SK-N-SH (cell line): ENCODE measurements at regions not wholly inside any gene's neighbourhood (a gene's known extent, or its start where the extent isn't known, plus 50 kb on each side); places are given as distances from the start of the nearest gene placed in this dataset.

Experiments used
- CTCF ChIA-PET: fragments of 300-600, 350-600 bp; formaldehyde crosslinking; extraction: SDS; loops from one replicate; lab custom pipeline; 2021; lab: Yijun Ruan, JAX
- POLR2A ChIA-PET: fragments of 350-600 bp; sonication (Branson Sonifier 250); formaldehyde crosslinking; extraction: SDS; loops from one replicate; lab custom pipeline; 2020; ENCODE audit warnings: antibody characterized with exemption, inconsistent platforms; lab: Yijun Ruan, JAX
- DNase-seq: peaks from one replicate; pipeline ENCODE4 v3.0.0; 2012
- H2AFZ ChIP-seq: fragments of 200-600 bp; sonication (generic); 2 replicates; pipeline ENCODE4 v1.8.1; 2016; ENCODE audit warnings: antibody characterized with exemption, mild to moderate bottlenecking, low read depth
- H3F3A ChIP-seq: fragments of 200-600 bp; sonication (generic); replicated peaks from 2 replicates; pipeline ENCODE3; 2016; ENCODE audit warnings: antibody characterized with exemption, mild to moderate bottlenecking; ENCODE audit not compliant: insufficient read depth
- H3K27ac ChIP-seq, 2 experiments: fragments of 200-500 bp in 1 of 2; fragments of 200-600 bp in 1 of 2; sonication (Bioruptor generic) in 1 of 2; sonication (generic), shearing (Covaris generic) in 1 of 2; 2 replicates each; pipeline versions ENCODE4 v1.5.1 to v1.6.1; 2014 to 2016; ENCODE audit warnings: low read depth in 2 of 2, inconsistent platforms in 1 of 2, low read length in 1 of 2, mild to moderate bottlenecking in 1 of 2, mixed read lengths in 1 of 2
- H3K27me3 ChIP-seq: fragments of 200-600 bp; sonication (generic), shearing (Covaris generic); 2 replicates; pipeline ENCODE4 v1.6.1; 2016; ENCODE audit warnings: mixed run types; ENCODE audit not compliant: insufficient read depth
- H3K36me3 ChIP-seq, 2 experiments: fragments of 200-500 bp in 1 of 2; fragments of 200-600 bp in 1 of 2; sonication (Bioruptor generic) in 1 of 2; sonication (generic) in 1 of 2; replicated peaks in 1 of 2; 2 replicates each; pipeline versions ENCODE3 to v1.5.1; 2014 to 2016; ENCODE audit warnings: low read length in 1 of 2, mild to moderate bottlenecking in 1 of 2; ENCODE audit not compliant: insufficient read depth in 2 of 2, control insufficient read depth in 1 of 2
- H3K4me1 ChIP-seq, 2 experiments: fragments of 200-500 bp in 1 of 2; fragments of 200-600 bp in 1 of 2; sonication (Bioruptor generic) in 1 of 2; sonication (generic), shearing (Covaris generic) in 1 of 2; 2 replicates each; pipeline versions ENCODE4 v1.5.1 to v1.6.1; 2014 to 2016; ENCODE audit warnings: low read depth in 1 of 2, low read length in 1 of 2, mixed run types in 1 of 2; ENCODE audit not compliant: insufficient read depth in 2 of 2, control insufficient read depth in 1 of 2
- H3K4me2 ChIP-seq: fragments of 200-600 bp; sonication (generic), shearing (Covaris generic); 2 replicates; pipeline ENCODE4 v1.6.1; 2017; ENCODE audit warnings: mixed run types
- H3K4me3 ChIP-seq, 2 experiments: fragments of 200-500 bp in 1 of 2; fragments of 200-600 bp in 1 of 2; sonication (Bioruptor generic) in 1 of 2; sonication (generic), shearing (Covaris generic) in 1 of 2; 2 replicates each; pipeline versions ENCODE4 v1.5.1 to v1.8.1; 2014 to 2016; ENCODE audit warnings: low read depth in 2 of 2, inconsistent platforms in 1 of 2, low read length in 1 of 2, mild to moderate bottlenecking in 1 of 2, mixed read lengths in 1 of 2, moderate library complexity in 1 of 2
- H3K79me2 ChIP-seq: fragments of 200-600 bp; sonication (generic); 2 replicates; pipeline ENCODE4 v1.8.1; 2017; ENCODE audit warnings: mild to moderate bottlenecking; ENCODE audit not compliant: insufficient read depth
- H3K9ac ChIP-seq: fragments of 200-600 bp; sonication (generic); 2 replicates; pipeline ENCODE4 v1.6.1; 2017; ENCODE audit warnings: mixed run types
- H3K9me2 ChIP-seq: fragments of 200-600 bp; sonication (generic); 2 replicates; pipeline ENCODE4 v1.6.1; 2017; ENCODE audit warnings: mixed run types
- H3K9me3 ChIP-seq: fragments of 200-600 bp; sonication (generic); 2 replicates; pipeline ENCODE4 v1.6.1; 2017; ENCODE audit warnings: mixed run types, mild to moderate bottlenecking, moderate library complexity
- H4K20me1 ChIP-seq: fragments of 200-600 bp; sonication (generic); 2 replicates; pipeline ENCODE4 v1.6.1; 2017; ENCODE audit warnings: mild to moderate bottlenecking, mixed run types; ENCODE audit not compliant: insufficient read depth
- CHD2 ChIP-seq: fragments of 150-350 bp; IDR thresholded peaks from 2 replicates; pipeline ENCODE4 v1.6.1; 2018; ENCODE audit warnings: low read length; ENCODE audit not compliant: partially characterized antibody
- ELF1 ChIP-seq: IDR thresholded peaks from 2 replicates; pipeline ENCODE4 v1.4.0; 2012
- FOXJ3 ChIP-seq: sonication (generic); formaldehyde crosslinking; IDR thresholded peaks from 2 replicates; pipeline ENCODE4 v1.5.1; 2020; ENCODE audit warnings: mild to moderate bottlenecking, missing genetic modification reagents
- FOXM1 ChIP-seq: IDR thresholded peaks from 2 replicates; pipeline ENCODE4 v1.4.0; 2012; ENCODE audit warnings: low read depth, mild to moderate bottlenecking
- GATA2 ChIP-seq: sonication (generic); formaldehyde crosslinking; IDR thresholded peaks from 2 replicates; pipeline ENCODE4 v1.5.0; 2020; ENCODE audit warnings: mild to moderate bottlenecking, missing genetic modification reagents
- JUND ChIP-seq: IDR thresholded peaks from 2 replicates; pipeline ENCODE4 v1.4.0; 2012
- MEF2A ChIP-seq: IDR thresholded peaks from 2 replicates; pipeline ENCODE4 v1.4.0; 2012; ENCODE audit warnings: low read depth, borderline replicate concordance
- NFIC ChIP-seq: IDR thresholded peaks from 2 replicates; pipeline ENCODE4 v1.4.0; 2012; ENCODE audit warnings: borderline replicate concordance
- NRF1 ChIP-seq: IDR thresholded peaks from 2 replicates; pipeline ENCODE4 v1.6.1; 2012; ENCODE audit warnings: low read depth, mild to moderate bottlenecking, low read length
- POLR2AphosphoS5 ChIP-seq: IDR thresholded peaks from 2 replicates; pipeline ENCODE4 v1.6.1; 2012; ENCODE audit warnings: low read depth, low read length
- RXRA ChIP-seq: IDR thresholded peaks from 2 replicates; pipeline ENCODE4 v1.4.0; 2012; ENCODE audit warnings: low read depth, mild to moderate bottlenecking, borderline replicate concordance
- SMC3 ChIP-seq: IDR thresholded peaks from 2 replicates; pipeline ENCODE4 v1.6.1; 2012; ENCODE audit warnings: low read depth, low read length, improper control_type of control experiment
- TAF1 ChIP-seq: IDR thresholded peaks from 2 replicates; pipeline ENCODE4 v1.6.1; 2012; ENCODE audit warnings: low read depth, mild to moderate bottlenecking, low read length, moderate library complexity, borderline replicate concordance
- TCF12 ChIP-seq: IDR thresholded peaks from 2 replicates; pipeline ENCODE4 v1.4.0; 2012
- TEAD4 ChIP-seq: IDR thresholded peaks from 2 replicates; pipeline ENCODE4 v1.4.0; 2012; ENCODE audit warnings: mild to moderate bottlenecking, borderline replicate concordance; ENCODE audit not compliant: insufficient read depth
- WGBS: methylation state at CpG from one replicate; pipeline ENCODE4 v1.1.6; 2017; ENCODE audit warnings: low lambda C conversion rate; 5-methylcytosine and 5-hydroxymethylcytosine counted together
- TF ChIP-seq, protein P1 (sequence below): IDR thresholded peaks from 2 replicates; pipeline ENCODE4 v1.4.0; 2012; ENCODE audit warnings: low read depth, borderline replicate concordance
- TF ChIP-seq, protein P2 (sequence below): fragments of 200-600 bp; sonication (generic); IDR thresholded peaks from 2 replicates; pipeline ENCODE4 v1.6.1; 2017; ENCODE audit warnings: antibody characterized with exemption, mild to moderate bottlenecking, moderate library complexity
- TF ChIP-seq, protein P3 (sequence below): IDR thresholded peaks from 2 replicates; pipeline ENCODE4 v1.4.0; 2012; ENCODE audit warnings: low read depth, borderline replicate concordance
- TF ChIP-seq, protein P4 (sequence below): fragments of 150-350 bp; IDR thresholded peaks from 2 replicates; pipeline ENCODE4 v1.6.1; 2016; ENCODE audit warnings: mild to moderate bottlenecking, low read depth, low read length

DNA sequence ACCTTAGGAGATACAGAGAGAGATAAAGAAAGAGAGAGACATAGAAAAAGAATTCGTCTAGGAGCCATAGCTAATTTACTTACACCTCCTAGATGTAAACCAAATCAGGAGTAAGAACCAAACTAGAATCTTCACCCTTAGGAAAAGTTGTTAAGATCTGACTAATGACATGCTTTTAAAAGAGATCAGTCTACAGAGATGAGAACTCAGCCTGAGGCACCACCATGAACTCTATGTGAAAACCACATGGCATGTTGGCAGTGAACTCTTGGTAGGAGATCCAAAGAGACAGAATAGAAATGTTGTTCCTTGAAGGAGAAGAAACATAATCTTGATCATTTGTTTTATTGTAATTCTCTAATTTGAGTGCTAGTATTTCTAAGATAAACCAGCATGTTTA is 585.4 kb upstream of the ID2 start:
- Histone ChIP-seq H3K27ac (no peak overlapping the region), H3K4me1 (no peaks in the 10 kb centered on the region), H3K9me2 (no peaks in the 10 kb centered on the region), H2AFZ (no peak overlapping the region), H3K9me3 (no peaks in the 10 kb centered on the region), H3K27me3 (no peaks in the 10 kb centered on the region), H3F3A (no peaks in the 10 kb centered on the region), H3K36me3 (no peaks in the 10 kb centered on the region), H3K79me2 (no peaks in the 10 kb centered on the region), H3K9ac (no peak overlapping the region), H3K4me2 (no peak overlapping the region), H4K20me1 (no peaks in the 10 kb centered on the region), H3K4me3 (no peak overlapping the region)
- WGBS = 71% methylated on average over 1 of the region's 1 CpG
- ChIA-PET CTCF (interaction anchor here (0.8 to 1.5 kb wide), 3 partner anchors 8 to 16 kb away, joined by 4 to 5 read pairs (median 4); no protein-coding TSS in a partner anchor), POLR2A (no interaction called here)
- no peak for TF ChIP-seq TCF12
- TF ChIP-seq FOXM1 = no peak
- TF ChIP-seq, protein P1, sequence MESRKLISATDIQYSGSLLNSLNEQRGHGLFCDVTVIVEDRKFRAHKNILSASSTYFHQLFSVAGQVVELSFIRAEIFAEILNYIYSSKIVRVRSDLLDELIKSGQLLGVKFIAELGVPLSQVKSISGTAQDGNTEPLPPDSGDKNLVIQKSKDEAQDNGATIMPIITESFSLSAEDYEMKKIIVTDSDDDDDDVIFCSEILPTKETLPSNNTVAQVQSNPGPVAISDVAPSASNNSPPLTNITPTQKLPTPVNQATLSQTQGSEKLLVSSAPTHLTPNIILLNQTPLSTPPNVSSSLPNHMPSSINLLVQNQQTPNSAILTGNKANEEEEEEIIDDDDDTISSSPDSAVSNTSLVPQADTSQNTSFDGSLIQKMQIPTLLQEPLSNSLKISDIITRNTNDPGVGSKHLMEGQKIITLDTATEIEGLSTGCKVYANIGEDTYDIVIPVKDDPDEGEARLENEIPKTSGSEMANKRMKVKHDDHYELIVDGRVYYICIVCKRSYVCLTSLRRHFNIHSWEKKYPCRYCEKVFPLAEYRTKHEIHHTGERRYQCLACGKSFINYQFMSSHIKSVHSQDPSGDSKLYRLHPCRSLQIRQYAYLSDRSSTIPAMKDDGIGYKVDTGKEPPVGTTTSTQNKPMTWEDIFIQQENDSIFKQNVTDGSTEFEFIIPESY = no peak
- TF ChIP-seq POLR2AphosphoS5 = no peak
- no peak for TF ChIP-seq ELF1
- no peak for TF ChIP-seq FOXJ3 (CRISPR knock-in tag)
- no peak for TF ChIP-seq RXRA
- TF ChIP-seq, protein P2, sequence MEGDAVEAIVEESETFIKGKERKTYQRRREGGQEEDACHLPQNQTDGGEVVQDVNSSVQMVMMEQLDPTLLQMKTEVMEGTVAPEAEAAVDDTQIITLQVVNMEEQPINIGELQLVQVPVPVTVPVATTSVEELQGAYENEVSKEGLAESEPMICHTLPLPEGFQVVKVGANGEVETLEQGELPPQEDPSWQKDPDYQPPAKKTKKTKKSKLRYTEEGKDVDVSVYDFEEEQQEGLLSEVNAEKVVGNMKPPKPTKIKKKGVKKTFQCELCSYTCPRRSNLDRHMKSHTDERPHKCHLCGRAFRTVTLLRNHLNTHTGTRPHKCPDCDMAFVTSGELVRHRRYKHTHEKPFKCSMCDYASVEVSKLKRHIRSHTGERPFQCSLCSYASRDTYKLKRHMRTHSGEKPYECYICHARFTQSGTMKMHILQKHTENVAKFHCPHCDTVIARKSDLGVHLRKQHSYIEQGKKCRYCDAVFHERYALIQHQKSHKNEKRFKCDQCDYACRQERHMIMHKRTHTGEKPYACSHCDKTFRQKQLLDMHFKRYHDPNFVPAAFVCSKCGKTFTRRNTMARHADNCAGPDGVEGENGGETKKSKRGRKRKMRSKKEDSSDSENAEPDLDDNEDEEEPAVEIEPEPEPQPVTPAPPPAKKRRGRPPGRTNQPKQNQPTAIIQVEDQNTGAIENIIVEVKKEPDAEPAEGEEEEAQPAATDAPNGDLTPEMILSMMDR = no peak
- TF ChIP-seq NFIC = no peak
- TF ChIP-seq GATA2 (CRISPR knock-in tag) = no peak
- TF ChIP-seq MEF2A = no peak
- DNase-seq = no peak

DNA sequence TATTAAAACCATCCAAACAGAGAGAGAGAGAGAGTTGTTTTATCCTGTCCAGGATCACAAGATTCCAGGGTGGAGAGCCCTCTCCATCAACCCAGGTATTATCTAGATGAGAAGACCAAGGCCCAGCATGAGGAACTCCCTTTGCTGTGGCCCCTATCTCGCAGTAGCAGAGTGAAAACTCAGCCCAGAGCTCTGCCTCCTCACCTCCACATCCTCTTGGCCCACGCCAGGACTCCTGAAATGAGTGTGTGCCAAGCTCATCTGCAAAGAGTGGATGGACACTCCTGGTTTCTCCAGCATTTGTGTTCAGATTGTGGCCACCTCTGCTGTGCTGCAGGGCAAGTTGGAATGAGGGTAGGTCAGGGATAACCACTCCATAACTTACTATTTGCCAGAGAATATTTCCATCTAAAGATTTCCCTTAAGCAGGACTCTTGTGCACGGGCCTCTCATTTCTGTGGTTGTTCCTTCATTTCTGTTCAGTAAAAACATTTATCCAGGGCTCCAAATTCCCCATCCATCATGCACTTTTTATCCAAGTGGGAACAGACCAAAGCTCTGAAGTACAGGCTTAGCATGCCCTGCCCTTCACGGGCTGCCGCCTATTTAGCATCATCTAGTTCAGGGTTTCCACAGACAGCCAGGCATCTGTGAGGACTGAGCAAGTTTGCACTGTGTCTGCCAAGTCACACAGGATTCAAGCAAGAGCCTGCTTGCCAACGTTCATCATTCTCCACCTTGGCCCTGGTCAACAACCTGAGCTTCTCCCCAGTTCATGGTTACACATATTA is 583.2 kb upstream of the ID2 start:
- Histone ChIP-seq H3K27ac (no peak overlapping the region), H3K9me2 (no peaks in the 10 kb centered on the region), H4K20me1 (no peaks in the 10 kb centered on the region), H3K9me3 (no peaks in the 10 kb centered on the region), H3F3A (no peaks in the 10 kb centered on the region), H3K4me3 (no peak overlapping the region), H3K9ac (no peak overlapping the region), H2AFZ (no peak overlapping the region), H3K36me3 (no peaks in the 10 kb centered on the region), H3K4me2 (no peak overlapping the region), H3K27me3 (no peaks in the 10 kb centered on the region), H3K79me2 (no peaks in the 10 kb centered on the region), H3K4me1 (no peaks in the 10 kb centered on the region; a peak in 1 of 4 replicates)
- DNase-seq = no peak
- TF ChIP-seq ELF1 = no peak
- no peak for TF ChIP-seq TAF1
- TF ChIP-seq, protein P3, sequence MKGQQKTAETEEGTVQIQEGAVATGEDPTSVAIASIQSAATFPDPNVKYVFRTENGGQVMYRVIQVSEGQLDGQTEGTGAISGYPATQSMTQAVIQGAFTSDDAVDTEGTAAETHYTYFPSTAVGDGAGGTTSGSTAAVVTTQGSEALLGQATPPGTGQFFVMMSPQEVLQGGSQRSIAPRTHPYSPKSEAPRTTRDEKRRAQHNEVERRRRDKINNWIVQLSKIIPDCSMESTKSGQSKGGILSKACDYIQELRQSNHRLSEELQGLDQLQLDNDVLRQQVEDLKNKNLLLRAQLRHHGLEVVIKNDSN = no peak
- no peak for TF ChIP-seq NFIC
- no peak for TF ChIP-seq RXRA
- TF ChIP-seq CHD2 = no peak
- no peak for TF ChIP-seq FOXM1
- TF ChIP-seq FOXJ3 (CRISPR knock-in tag) = no peak
- TF ChIP-seq, protein P4, sequence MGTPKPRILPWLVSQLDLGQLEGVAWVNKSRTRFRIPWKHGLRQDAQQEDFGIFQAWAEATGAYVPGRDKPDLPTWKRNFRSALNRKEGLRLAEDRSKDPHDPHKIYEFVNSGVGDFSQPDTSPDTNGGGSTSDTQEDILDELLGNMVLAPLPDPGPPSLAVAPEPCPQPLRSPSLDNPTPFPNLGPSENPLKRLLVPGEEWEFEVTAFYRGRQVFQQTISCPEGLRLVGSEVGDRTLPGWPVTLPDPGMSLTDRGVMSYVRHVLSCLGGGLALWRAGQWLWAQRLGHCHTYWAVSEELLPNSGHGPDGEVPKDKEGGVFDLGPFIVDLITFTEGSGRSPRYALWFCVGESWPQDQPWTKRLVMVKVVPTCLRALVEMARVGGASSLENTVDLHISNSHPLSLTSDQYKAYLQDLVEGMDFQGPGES = no peak
- no peak for TF ChIP-seq JUND
- no peak for TF ChIP-seq TEAD4
- TF ChIP-seq, protein P1 = no peak
- no peak for TF ChIP-seq NRF1
- no peak for TF ChIP-seq SMC3
- ChIA-PET POLR2A (no interaction called here), CTCF (no interaction called here)
- 61% methylated on average over 6 of the region's 6 CpGs for WGBS
